PC-3 (cell line): ENCODE measurements at regions not wholly inside any gene's neighbourhood (a gene's known extent, or its start where the extent isn't known, plus 50 kb on each side); places are given as distances from the start of the nearest gene placed in this dataset.

Experiments
- EZH2 ChIP-seq: fragments of 300-600 bp; sonication (generic); IDR thresholded peaks from one replicate; pipeline ENCODE4 v1.6.1; 2017; ENCODE audit warnings: antibody characterized with exemption, mild to moderate bottlenecking, low read length; ENCODE audit not compliant: unreplicated experiment
- TF ChIP-seq, protein P1 (sequence below): fragments of 300-600 bp; sonication (generic); conservative IDR thresholded peaks from 2 replicates; pipeline ENCODE4 v1.5.1; 2017; ENCODE audit warnings: antibody characterized with exemption, low read depth, mild to moderate bottlenecking, low read length

DNA sequence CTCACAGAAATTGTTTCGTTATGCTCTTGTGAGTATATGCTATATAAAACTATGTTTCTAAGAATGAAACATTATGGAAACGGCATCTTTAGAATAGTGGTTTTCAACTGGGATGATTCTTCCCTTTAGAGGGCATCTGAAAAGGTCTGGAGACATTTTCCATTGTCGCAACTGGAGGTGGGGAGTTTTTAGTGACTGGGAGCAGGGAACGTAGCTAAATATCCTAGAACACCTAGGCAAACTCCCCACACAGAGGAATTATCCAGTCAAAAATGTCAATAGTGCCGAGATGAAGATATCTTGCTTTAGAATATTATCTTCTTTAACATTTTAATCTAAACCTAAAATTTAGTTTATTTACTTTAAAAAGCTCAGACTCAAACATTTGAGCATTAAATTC, 486.1 kb upstream of the FOXG1 start:
- TF ChIP-seq EZH2, result no peak
- TF ChIP-seq, protein P1, sequence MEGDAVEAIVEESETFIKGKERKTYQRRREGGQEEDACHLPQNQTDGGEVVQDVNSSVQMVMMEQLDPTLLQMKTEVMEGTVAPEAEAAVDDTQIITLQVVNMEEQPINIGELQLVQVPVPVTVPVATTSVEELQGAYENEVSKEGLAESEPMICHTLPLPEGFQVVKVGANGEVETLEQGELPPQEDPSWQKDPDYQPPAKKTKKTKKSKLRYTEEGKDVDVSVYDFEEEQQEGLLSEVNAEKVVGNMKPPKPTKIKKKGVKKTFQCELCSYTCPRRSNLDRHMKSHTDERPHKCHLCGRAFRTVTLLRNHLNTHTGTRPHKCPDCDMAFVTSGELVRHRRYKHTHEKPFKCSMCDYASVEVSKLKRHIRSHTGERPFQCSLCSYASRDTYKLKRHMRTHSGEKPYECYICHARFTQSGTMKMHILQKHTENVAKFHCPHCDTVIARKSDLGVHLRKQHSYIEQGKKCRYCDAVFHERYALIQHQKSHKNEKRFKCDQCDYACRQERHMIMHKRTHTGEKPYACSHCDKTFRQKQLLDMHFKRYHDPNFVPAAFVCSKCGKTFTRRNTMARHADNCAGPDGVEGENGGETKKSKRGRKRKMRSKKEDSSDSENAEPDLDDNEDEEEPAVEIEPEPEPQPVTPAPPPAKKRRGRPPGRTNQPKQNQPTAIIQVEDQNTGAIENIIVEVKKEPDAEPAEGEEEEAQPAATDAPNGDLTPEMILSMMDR, result no peak
